ENCODE measurements at regions not wholly inside any gene's neighbourhood (a gene's known extent, or its start where the extent isn't known, plus 50 kb on each side); places are given as distances from the start of the nearest gene placed in this dataset.
A peak's percentile ranks its signal among the peaks of the same experiment; 100 is the strongest.

DNA sequence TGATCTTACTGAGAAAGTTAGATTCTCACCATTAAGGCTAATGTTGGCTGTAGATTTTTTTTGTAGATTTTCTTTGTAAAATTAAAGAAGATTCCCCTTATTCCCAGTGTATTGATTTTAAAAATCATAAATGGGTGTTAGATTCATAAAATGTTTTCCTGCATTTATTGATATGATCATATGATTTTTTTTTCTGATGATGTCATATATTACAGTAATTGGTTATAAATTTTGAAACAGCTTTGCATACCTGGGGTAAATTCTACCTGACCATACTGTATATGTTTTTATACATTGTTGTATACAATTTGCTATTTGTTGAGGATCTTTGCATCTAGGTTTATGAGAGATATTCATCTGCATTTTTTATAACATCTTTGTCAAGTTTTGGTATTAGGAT, 880.3 kb upstream of the GRIA3 start:
- no peak overlapping the region for H3K4me3 ChIP-seq
- H4K20me1 ChIP-seq (ENCODE audit: control insufficient read depth, insufficient read depth): no peaks in the 10 kb centered on the region
- no peaks in the 10 kb centered on the region for H3K9me3 ChIP-seq (replicated peaks; ENCODE audit: control insufficient read depth, insufficient read depth, low read length)
- H3K4me2 ChIP-seq (ENCODE audit: control insufficient read depth, insufficient read depth): no peak overlapping the region
- CTCF ChIA-PET: no interaction called here
- FAIRE-seq (no peak), ATAC-seq (no peak), DNase-seq (ENCODE audit: low read depth, low spot score) (no peak)
- no peak overlapping the region for H2AFZ ChIP-seq (ENCODE audit: control insufficient read depth, low read depth, low read length)
- no peaks in the 10 kb centered on the region for H3K36me3 ChIP-seq (ENCODE audit: control insufficient read depth in 2 of 2, insufficient read depth in 2 of 2, low read length in 1 of 2)
- H3K27me3 ChIP-seq (replicated peaks in 1 of 2; ENCODE audit: control insufficient read depth in 2 of 2, insufficient read depth in 2 of 2, low read length in 1 of 2): no peaks in the 10 kb centered on the region
- no TSS peak for BruUV-seq (replicated peaks)
- TF ChIP-seq CREB1 (IDR thresholded peaks at IDR 0.05; ENCODE audit: low read depth) (no peak), ATF7 (IDR thresholded peaks at IDR 0.05; ENCODE audit: low read depth) (0 out of 2 replicates have a peak, but pooled peaks have one; percentile 30)
- intact Hi-C loops (cut with micrococcal nuclease; ENCODE audit: unreplicated experiment) (no loop called here), in situ Hi-C loops (cut with MboI) (no loop called here)
- POLR2A ChIA-PET: no interaction called here
- no peaks in the 10 kb centered on the region for H3K79me2 ChIP-seq (ENCODE audit: control insufficient read depth, insufficient read depth, low read length)
- H3K27ac ChIP-seq (ENCODE audit: control insufficient read depth, insufficient read depth): no peak overlapping the region
- no peaks in the 10 kb centered on the region for H3K4me1 ChIP-seq (ENCODE audit: control insufficient read depth, insufficient read depth, low read length)
- SMC1A ChIA-PET (ENCODE audit: uncharacterized antibody, unreplicated experiment): interaction anchor here (1.2 kb wide), 2 partner anchors 12 to 56 kb away, joined by 3 read pairs; no protein-coding TSS in a partner anchor
- RAD21 ChIA-PET (ENCODE audit: unreplicated experiment): no interaction called here
- no peak overlapping the region for H3K9ac ChIP-seq (ENCODE audit: control insufficient read depth, insufficient read depth, low read length)

- WGBS (ENCODE audit: insufficient coverage, insufficient replicate concordance, low lambda C conversion rate, missing lambda C conversion rate): 18% methylated on average over 3 of the region's 3 CpGs
- BruUV-seq (replicated peaks): no TSS peak
- SMC1A ChIA-PET (ENCODE audit: uncharacterized antibody, unreplicated experiment): no interaction called here
- ATAC-seq (no peak), DNase-seq (ENCODE audit: low read depth, low spot score) (no peak), FAIRE-seq (no peak)
- Histone ChIP-seq H3K27me3 (replicated peaks in 1 of 2; ENCODE audit: control insufficient read depth in 2 of 2, insufficient read depth in 2 of 2, low read length in 1 of 2) (no peaks in the 10 kb centered on the region), H3K4me3 (no peak overlapping the region), H3K79me2 (ENCODE audit: control insufficient read depth, insufficient read depth, low read length) (no peaks in the 10 kb centered on the region), H3K4me1 (ENCODE audit: control insufficient read depth, insufficient read depth, low read length) (no peaks in the 10 kb centered on the region), H3K4me2 (ENCODE audit: control insufficient read depth, insufficient read depth) (no peak overlapping the region), H3K36me3 (ENCODE audit: control insufficient read depth in 2 of 2, insufficient read depth in 2 of 2, low read length in 1 of 2) (no peaks in the 10 kb centered on the region), H2AFZ (ENCODE audit: control insufficient read depth, low read depth, low read length) (no peak overlapping the region), H3K9me3 (replicated peaks; ENCODE audit: control insufficient read depth, insufficient read depth, low read length) (no peaks in the 10 kb centered on the region), H3K9ac (ENCODE audit: control insufficient read depth, insufficient read depth, low read length) (no peak overlapping the region), H3K27ac (ENCODE audit: control insufficient read depth, insufficient read depth) (no peak overlapping the region), H4K20me1 (ENCODE audit: control insufficient read depth, insufficient read depth) (no peaks in the 10 kb centered on the region)
- in situ Hi-C loops (cut with MboI): no loop called here
- intact Hi-C loops (cut with micrococcal nuclease; ENCODE audit: unreplicated experiment): no loop called here
- POLR2A ChIA-PET: no interaction called here
- RAD21 ChIA-PET (ENCODE audit: unreplicated experiment): no interaction called here
- TF ChIP-seq PAX8 (IDR thresholded peaks at IDR 0.05) (no peak), TAF1 (IDR thresholded peaks at IDR 0.05; ENCODE audit: borderline replicate concordance, low read depth, low read length) (no peak), ZNF274 (IDR thresholded peaks at IDR 0.05; ENCODE audit: insufficient read depth, insufficient read length) (no peak), ZNF687 (IDR thresholded peaks at IDR 0.05) (no peak), SUPT20H (IDR thresholded peaks at IDR 0.05; ENCODE audit: borderline replicate concordance, control insufficient read depth, low read depth, low read length) (no peak), NBN (IDR thresholded peaks at IDR 0.05) (no peak), ZNF622 (IDR thresholded peaks at IDR 0.05) (no peak), HDGF (IDR thresholded peaks at IDR 0.05) (no peak), LARP7 (IDR thresholded peaks at IDR 0.05) (no peak), ATF7 (IDR thresholded peaks at IDR 0.05; ENCODE audit: low read depth) (no peak), TCF3 (IDR thresholded peaks at IDR 0.05; ENCODE audit: borderline replicate concordance, insufficient read depth, low read depth, low read length) (no peak), KDM1A (IDR thresholded peaks at IDR 0.05; ENCODE audit: borderline replicate concordance) (no peak)
- TF ChIP-seq, protein P1, sequence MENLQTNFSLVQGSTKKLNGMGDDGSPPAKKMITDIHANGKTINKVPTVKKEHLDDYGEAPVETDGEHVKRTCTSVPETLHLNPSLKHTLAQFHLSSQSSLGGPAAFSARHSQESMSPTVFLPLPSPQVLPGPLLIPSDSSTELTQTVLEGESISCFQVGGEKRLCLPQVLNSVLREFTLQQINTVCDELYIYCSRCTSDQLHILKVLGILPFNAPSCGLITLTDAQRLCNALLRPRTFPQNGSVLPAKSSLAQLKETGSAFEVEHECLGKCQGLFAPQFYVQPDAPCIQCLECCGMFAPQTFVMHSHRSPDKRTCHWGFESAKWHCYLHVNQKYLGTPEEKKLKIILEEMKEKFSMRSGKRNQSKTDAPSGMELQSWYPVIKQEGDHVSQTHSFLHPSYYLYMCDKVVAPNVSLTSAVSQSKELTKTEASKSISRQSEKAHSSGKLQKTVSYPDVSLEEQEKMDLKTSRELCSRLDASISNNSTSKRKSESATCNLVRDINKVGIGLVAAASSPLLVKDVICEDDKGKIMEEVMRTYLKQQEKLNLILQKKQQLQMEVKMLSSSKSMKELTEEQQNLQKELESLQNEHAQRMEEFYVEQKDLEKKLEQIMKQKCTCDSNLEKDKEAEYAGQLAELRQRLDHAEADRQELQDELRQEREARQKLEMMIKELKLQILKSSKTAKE (IDR thresholded peaks at IDR 0.05; ENCODE audit: low read depth, poor library complexity, severe bottlenecking): no peak
- CTCF ChIA-PET: no interaction called here
These were observed 839.3 kb upstream of the GRIA3 start for GRCh38 chrX:122344816-122345215.

All from GM12878 (cell line).